Neural progenitor cell (in vitro differentiated cells): ENCODE measurements at regions not wholly inside any gene's neighbourhood (a gene's known extent, or its start where the extent isn't known, plus 50 kb on each side); places are given as distances from the start of the nearest gene placed in this dataset.
"Not testable (repeated sequence)": the region's sequence is repeated elsewhere in the genome, so short reads cannot be mapped to it uniquely, and the experiment has no call there.

Experiments
- CTCF ChIP-seq: fragments of 200-600 bp; sonication (generic); IDR thresholded peaks from 2 replicates; pipeline ENCODE4 v1.5.1; 2017; ENCODE audit warnings: antibody characterized with exemption, mild to moderate bottlenecking
- EZH2 ChIP-seq: fragments of 200-600 bp; sonication (generic); IDR thresholded peaks from 2 replicates; pipeline ENCODE4 v1.6.1; 2017; ENCODE audit warnings: antibody characterized with exemption, mild to moderate bottlenecking, moderate library complexity

GRCh38 chr16:5203675-5204074, 106.1 kb upstream of the EEF2KMT start:
- not testable (repeated sequence) for TF ChIP-seq CTCF, EZH2
